Mesodermal cell (in vitro differentiated cells): ENCODE measurements at regions not wholly inside any gene's neighbourhood (a gene's known extent, or its start where the extent isn't known, plus 50 kb on each side); places are given as distances from the start of the nearest gene placed in this dataset.
A peak's percentile ranks its signal among the peaks of the same experiment; 100 is the strongest.

Experiments used
- H3K27ac ChIP-seq: 2 replicates; pipeline ENCODE4 v1.7.0; 2013; ENCODE audit warnings: mild to moderate bottlenecking, low read depth, low read length, moderate library complexity; ENCODE audit not compliant: severe bottlenecking
- H3K36me3 ChIP-seq: 2 replicates; pipeline ENCODE4 v1.7.1; 2013; ENCODE audit warnings: mild to moderate bottlenecking, low read length, moderate library complexity; ENCODE audit not compliant: control insufficient read depth, insufficient read depth
- H3K4me1 ChIP-seq: one replicate; pipeline ENCODE4 v1.7.1; 2013; ENCODE audit warnings: mild to moderate bottlenecking, low read length; ENCODE audit not compliant: insufficient read depth, control insufficient read depth, poor library complexity, severe bottlenecking
- H3K4me3 ChIP-seq: 2 replicates; pipeline ENCODE4 v1.7.0; 2013; ENCODE audit warnings: low read length, control low read depth, mild to moderate bottlenecking; ENCODE audit not compliant: insufficient read depth, poor library complexity, severe bottlenecking; ENCODE audit errors: extremely low read depth
- H3K9me3 ChIP-seq: 2 replicates; pipeline ENCODE4 v1.7.1; 2013; ENCODE audit warnings: mild to moderate bottlenecking, low read length, moderate library complexity; ENCODE audit not compliant: control insufficient read depth
- WGBS, 2 experiments: methylation state at CpG; one replicate each; pipeline ENCODE4 v1.1.5; 2013; ENCODE audit warnings: missing lambda C conversion rate in 2 of 2; ENCODE audit not compliant: insufficient coverage in 2 of 2; 5-methylcytosine and 5-hydroxymethylcytosine counted together

DNA sequence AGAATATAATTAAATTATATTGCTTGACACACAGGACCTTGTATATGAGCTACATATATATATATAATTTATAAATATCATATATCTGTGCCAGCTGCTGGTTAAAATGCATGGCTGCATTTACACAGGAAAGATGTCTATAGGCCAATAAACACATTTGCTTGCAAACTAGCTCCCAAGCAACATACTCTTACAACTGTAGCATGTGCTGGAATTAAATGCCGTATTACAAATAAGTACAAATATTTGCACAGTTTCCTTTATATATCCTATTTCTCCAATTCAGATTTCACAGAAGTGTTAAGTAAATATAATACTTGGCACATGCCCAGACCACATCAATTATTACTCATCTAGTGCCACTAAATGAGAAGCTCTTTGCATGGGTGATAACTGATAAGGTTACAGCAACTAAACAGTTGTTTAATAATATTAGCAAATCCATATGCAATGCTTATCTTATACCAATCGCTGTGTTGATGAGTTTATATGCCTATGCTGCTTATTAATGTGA is 66.7 kb upstream of the E2F7 start:
- Histone ChIP-seq H3K4me1 (no peaks in the 10 kb centered on the region), H3K4me3 (no peak overlapping the region), H3K9me3 (no peaks in the 10 kb centered on the region), H3K27ac (no peak overlapping the region), H3K36me3 (no peaks in the 10 kb centered on the region)
- WGBS, 2 experiments, result no CpG with 5 or more reads among the region's 2 CpGs

DNA sequence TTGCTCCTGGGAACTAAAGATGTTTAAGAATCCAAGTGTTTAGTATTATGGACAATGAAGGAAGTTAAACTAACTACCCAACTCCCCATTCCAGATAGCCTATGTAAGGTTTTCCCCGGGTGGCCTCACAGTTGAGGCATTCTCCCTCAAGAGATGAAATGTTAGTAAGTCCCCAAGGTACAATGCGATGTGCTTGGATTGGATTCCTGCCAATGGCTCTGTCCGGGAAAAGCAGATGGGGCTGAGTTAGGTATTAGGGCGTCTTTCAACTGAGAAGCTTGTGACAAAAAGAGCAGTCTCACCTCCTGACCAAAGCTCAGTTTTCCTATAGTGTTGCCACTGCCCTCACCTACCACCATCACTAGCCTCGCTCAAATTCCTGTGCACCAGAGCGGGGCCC is 64.8 kb upstream of the E2F7 start:
- H3K36me3 ChIP-seq, result no peaks in the 10 kb centered on the region
- 60% methylated on average over 1 of the region's 6 CpGs; no CpG with 5 or more reads in 1 of the 2 experiments for WGBS, 2 experiments
- no peak overlapping the region for H3K4me3 ChIP-seq
- no peaks in the 10 kb centered on the region for H3K9me3 ChIP-seq
- no peak overlapping the region for H3K27ac ChIP-seq
- H3K4me1 ChIP-seq, result no peaks in the 10 kb centered on the region

DNA sequence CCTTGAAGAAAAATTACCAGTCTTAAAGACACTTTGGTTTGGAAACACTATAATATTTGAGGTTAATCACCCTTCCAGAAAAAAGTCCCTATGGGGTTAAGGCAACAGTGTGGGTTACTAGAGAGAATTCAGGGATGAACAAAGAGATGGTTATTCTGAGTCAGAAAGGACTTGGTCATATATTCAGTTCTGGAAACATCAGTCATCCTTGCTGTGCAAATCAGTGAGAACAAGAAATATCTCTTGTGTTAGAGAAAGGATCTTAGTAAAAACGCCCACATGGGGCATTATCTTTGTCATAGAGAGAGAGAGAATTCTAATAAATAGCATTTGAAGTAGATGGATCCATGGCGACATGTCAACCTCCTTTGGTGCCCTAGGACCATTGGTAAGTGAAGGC is 59.4 kb upstream of the E2F7 start:
- Histone ChIP-seq H3K36me3 (no peaks in the 10 kb centered on the region), H3K4me3 (no peak overlapping the region), H3K27ac (no peak overlapping the region), H3K9me3 (no peaks in the 10 kb centered on the region), H3K4me1 (peaks cover 16% of the 10 kb centered on the region)
- 80 to 96% methylated on average over 1 to 2 of the region's 2 CpGs for WGBS, 2 experiments

DNA sequence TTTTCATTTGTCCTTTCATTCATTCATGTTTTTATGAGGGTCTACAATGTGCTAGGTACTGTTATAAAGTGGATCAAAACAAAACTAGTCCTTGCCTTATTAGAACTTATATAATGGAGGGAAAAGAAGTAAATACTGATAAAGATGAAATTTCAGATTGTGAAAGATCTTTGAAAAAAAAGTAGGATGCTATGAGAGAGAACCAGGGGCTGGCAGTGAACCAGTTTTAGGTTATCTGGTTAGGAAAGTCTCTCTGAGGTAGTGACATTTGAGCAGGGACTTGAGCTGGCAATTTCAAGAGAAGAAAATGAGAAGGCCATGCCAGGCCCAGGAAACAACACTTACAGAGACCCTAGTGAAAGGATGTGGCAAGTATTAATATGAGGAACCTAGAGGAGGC is 57.3 kb upstream of the E2F7 start:
- Histone ChIP-seq H3K4me3 (no peak overlapping the region), H3K27ac (peak overlapping the region; percentile 77), H3K9me3 (no peaks in the 10 kb centered on the region), H3K4me1 (peaks cover 19% of the 10 kb centered on the region), H3K36me3 (no peaks in the 10 kb centered on the region)

DNA sequence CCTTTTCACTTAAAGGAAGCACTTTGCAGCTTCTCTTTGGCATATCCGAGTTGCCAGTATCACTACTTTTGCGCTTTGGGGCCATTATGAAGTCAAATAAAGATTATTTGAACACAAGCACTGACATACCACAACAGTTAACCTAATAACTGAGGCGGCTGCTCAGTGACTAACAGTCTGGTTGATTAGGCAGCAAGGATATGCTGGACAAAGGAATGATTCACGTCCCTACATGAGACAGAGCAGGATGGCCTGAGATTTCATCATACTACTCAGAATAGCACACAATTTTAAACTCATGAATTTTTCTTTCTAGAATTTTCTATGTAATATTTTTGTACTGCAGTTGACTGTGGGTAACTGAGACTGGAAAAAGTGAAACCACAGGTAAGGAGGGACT is 56.9 kb upstream of the E2F7 start:
- Histone ChIP-seq H3K4me1 (peaks cover 20% of the 10 kb centered on the region), H3K4me3 (no peak overlapping the region), H3K9me3 (no peaks in the 10 kb centered on the region), H3K36me3 (no peaks in the 10 kb centered on the region), H3K27ac (peak overlapping the region; percentile 77)
- 83 to 92% methylated on average over 2 to 3 of the region's 4 CpGs for WGBS, 2 experiments

DNA sequence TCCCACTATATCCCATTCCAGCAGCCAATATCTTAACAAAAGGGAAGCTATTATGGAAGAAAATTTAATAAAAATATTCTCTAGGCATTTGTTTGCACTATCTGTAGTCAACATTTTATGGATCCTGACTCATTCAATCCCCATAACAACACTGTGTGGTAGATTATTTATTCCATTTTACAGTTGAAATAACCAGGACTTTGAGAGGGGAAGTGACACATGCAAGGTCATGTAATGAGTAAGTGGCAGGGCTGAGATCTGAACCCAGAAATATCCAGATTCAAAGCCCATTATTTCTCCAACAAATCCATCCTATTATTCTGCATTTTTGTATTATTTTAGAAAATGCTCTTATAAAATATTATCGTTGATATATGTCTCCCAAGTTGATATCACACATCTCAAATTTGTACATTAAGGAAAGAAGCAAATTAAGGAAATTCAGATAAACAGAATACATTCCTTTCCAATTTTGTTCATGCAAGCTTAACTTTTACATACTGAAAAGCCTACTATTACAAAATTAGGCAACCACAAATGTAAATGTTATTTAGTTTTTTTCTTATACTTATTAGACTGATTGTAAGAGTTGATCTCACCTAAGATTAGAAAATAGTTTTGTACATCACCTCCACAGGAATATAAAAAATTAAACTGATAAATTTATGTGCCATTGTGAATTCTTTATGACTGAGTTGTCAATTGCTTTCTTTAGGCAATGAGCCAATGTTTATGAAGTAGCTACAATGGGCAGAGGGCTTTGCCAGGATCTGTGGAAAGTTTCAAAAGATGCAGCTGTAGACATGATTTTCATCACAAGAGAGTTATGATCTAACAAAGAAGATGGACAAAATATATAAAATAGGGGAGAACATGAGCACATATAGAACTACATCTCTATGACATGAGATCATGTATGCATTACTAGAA is 55.1 kb upstream of the E2F7 start:
- H3K36me3 ChIP-seq, result no peaks in the 10 kb centered on the region

DNA sequence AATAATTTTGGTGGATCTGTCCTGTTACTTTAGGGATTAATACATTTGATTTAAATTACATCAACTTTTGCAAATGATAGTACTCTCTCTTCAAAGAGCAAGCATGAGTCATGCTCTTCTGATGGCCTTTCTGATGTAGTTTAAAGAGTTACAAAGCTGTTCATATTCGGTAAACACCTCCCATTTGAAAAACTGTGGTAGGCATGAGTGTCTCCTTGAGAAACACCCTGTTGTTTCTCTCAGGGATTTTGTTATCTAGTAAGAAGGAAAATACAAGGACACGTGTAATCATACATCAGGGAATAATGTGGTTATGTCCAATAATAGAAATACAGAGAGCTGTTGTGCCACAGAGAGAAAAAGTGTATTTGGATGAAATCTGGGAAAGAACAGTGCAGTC is 53.3 kb upstream of the E2F7 start:
- Histone ChIP-seq H3K9me3 (no peaks in the 10 kb centered on the region), H3K4me3 (no peak overlapping the region), H3K4me1 (peaks cover 36% of the 10 kb centered on the region), H3K36me3 (no peaks in the 10 kb centered on the region), H3K27ac (no peak overlapping the region)
- 90 to 100% methylated on average over 1 to 2 of the region's 2 CpGs for WGBS, 2 experiments

More for the DNA sequence above, 55.1 kb upstream of the E2F7 start:
- H3K9me3 ChIP-seq, result no peaks in the 10 kb centered on the region
- no CpG with 5 or more reads among the region's 1 CpG for WGBS, 2 experiments
- H3K4me1 ChIP-seq, result peaks cover 30% of the 10 kb centered on the region
- H3K27ac ChIP-seq, result no peak overlapping the region
- H3K4me3 ChIP-seq, result no peak overlapping the region

DNA sequence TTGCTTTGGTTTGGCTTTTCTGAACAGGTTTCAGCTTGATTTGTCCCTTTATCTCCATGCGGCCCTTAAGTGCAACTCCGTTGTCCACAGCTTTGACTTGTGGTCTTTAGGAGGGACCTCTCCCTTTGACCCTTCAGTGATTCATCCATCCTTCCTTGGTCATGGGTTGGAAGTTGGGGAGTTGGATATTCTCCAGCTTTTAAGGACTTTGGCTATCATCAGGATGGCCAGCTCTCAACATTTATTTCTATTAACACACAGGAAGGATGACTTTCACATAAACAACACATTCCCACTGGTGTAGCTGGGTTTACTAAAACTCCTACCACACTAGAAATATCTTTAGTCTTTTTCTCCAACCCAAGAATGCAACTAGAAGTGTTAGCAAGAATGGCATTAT is 50.9 kb upstream of the E2F7 start:
- H3K4me3 ChIP-seq, result no peak overlapping the region
- H3K4me1 ChIP-seq, result peaks cover 22% of the 10 kb centered on the region
- H3K9me3 ChIP-seq, result no peaks in the 10 kb centered on the region
- no peaks in the 10 kb centered on the region for H3K36me3 ChIP-seq
- H3K27ac ChIP-seq, result no peak overlapping the region
- WGBS, 2 experiments, result 100% methylated on average over 2 of the region's 2 CpGs; no CpG with 5 or more reads in 1 of the 2 experiments

DNA sequence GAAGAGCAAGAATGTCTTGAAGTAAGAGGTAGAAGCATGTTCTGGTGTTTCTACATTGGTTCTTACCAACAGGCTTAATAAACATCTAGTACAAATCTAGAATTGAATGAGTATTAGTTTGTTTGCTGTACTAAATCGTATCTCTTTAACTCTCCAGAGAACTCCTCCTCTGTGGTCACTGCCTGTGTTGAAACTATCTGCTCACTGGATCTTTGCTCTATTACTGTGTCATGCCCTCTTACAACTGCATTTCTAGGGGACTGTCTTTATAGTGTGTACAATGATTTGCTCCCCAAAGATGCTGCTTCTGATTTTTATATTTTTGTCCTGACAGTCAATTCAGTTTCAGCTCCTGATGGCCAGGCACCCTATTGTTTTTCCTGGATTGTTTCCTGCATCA is 50.1 kb upstream of the E2F7 start:
- WGBS, 2 experiments, result 80% methylated on average over 1 of the region's 1 CpG; no CpG with 5 or more reads in 1 of the 2 experiments

More for the DNA sequence above, 50.1 kb upstream of the E2F7 start:
- H3K4me1 ChIP-seq, result peaks cover 20% of the 10 kb centered on the region
- no peak overlapping the region for H3K27ac ChIP-seq
- no peaks in the 10 kb centered on the region for H3K36me3 ChIP-seq
- peaks cover 5% of the 10 kb centered on the region for H3K9me3 ChIP-seq
- no peak overlapping the region for H3K4me3 ChIP-seq
